ENCODE measurements at regions not wholly inside any gene's neighbourhood (a gene's known extent, or its start where the extent isn't known, plus 50 kb on each side); places are given as distances from the start of the nearest gene placed in this dataset.

GRCh38 chr18:51867767-51868166 is 472.2 kb upstream of the DCC start:
- TF ChIP-seq ARNTL (CRISPR knock-in tag; IDR thresholded peaks at IDR 0.05; ENCODE audit: borderline replicate concordance, low read depth) (no peak), TSHZ2 (CRISPR knock-in tag; IDR thresholded peaks at IDR 0.05) (no peak), ZC3H10 (CRISPR knock-in tag; IDR thresholded peaks at IDR 0.05) (no peak), BACH2 (CRISPR knock-in tag; IDR thresholded peaks at IDR 0.05; ENCODE audit: borderline replicate concordance) (no peak), CSDC2 (CRISPR knock-in tag; IDR thresholded peaks at IDR 0.05) (no peak), SNAI2 (CRISPR knock-in tag; IDR thresholded peaks at IDR 0.05) (no peak), PPARA (CRISPR knock-in tag; IDR thresholded peaks at IDR 0.05; ENCODE audit: borderline replicate concordance) (no peak), TOX (CRISPR knock-in tag; IDR thresholded peaks at IDR 0.05; ENCODE audit: borderline replicate concordance) (no peak), OSR1 (CRISPR knock-in tag; IDR thresholded peaks at IDR 0.05) (no peak), ZNF70 (CRISPR knock-in tag; IDR thresholded peaks at IDR 0.05) (no peak), GLIS3 (CRISPR knock-in tag; IDR thresholded peaks at IDR 0.05) (no peak), ESRRG (CRISPR knock-in tag; IDR thresholded peaks at IDR 0.05) (no peak)
- TF ChIP-seq, protein P1, sequence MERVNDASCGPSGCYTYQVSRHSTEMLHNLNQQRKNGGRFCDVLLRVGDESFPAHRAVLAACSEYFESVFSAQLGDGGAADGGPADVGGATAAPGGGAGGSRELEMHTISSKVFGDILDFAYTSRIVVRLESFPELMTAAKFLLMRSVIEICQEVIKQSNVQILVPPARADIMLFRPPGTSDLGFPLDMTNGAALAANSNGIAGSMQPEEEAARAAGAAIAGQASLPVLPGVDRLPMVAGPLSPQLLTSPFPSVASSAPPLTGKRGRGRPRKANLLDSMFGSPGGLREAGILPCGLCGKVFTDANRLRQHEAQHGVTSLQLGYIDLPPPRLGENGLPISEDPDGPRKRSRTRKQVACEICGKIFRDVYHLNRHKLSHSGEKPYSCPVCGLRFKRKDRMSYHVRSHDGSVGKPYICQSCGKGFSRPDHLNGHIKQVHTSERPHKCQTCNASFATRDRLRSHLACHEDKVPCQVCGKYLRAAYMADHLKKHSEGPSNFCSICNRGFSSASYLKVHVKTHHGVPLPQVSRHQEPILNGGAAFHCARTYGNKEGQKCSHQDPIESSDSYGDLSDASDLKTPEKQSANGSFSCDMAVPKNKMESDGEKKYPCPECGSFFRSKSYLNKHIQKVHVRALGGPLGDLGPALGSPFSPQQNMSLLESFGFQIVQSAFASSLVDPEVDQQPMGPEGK (CRISPR knock-in tag; IDR thresholded peaks at IDR 0.05; ENCODE audit: borderline replicate concordance) = no peak
- TF ChIP-seq, protein P2, sequence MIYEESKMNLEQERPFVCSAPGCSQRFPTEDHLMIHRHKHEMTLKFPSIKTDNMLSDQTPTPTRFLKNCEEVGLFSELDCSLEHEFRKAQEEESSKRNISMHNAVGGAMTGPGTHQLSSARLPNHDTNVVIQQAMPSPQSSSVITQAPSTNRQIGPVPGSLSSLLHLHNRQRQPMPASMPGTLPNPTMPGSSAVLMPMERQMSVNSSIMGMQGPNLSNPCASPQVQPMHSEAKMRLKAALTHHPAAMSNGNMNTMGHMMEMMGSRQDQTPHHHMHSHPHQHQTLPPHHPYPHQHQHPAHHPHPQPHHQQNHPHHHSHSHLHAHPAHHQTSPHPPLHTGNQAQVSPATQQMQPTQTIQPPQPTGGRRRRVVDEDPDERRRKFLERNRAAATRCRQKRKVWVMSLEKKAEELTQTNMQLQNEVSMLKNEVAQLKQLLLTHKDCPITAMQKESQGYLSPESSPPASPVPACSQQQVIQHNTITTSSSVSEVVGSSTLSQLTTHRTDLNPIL (CRISPR knock-in tag; IDR thresholded peaks at IDR 0.05; ENCODE audit: low read depth) = no peak
- TF ChIP-seq, protein P3, sequence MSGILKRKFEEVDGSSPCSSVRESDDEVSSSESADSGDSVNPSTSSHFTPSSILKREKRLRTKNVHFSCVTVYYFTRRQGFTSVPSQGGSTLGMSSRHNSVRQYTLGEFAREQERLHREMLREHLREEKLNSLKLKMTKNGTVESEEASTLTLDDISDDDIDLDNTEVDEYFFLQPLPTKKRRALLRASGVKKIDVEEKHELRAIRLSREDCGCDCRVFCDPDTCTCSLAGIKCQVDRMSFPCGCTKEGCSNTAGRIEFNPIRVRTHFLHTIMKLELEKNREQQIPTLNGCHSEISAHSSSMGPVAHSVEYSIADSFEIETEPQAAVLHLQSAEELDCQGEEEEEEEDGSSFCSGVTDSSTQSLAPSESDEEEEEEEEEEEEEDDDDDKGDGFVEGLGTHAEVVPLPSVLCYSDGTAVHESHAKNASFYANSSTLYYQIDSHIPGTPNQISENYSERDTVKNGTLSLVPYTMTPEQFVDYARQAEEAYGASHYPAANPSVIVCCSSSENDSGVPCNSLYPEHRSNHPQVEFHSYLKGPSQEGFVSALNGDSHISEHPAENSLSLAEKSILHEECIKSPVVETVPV (CRISPR knock-in tag; IDR thresholded peaks at IDR 0.05) = no peak
- no peak for ATAC-seq

GRCh38 chr18:51878724-51879123 is 461.3 kb upstream of the DCC start:
- TF ChIP-seq CSDC2 (CRISPR knock-in tag; IDR thresholded peaks at IDR 0.05) (no peak), ESRRG (CRISPR knock-in tag; IDR thresholded peaks at IDR 0.05) (no peak), TSHZ2 (CRISPR knock-in tag; IDR thresholded peaks at IDR 0.05) (no peak), RARB (CRISPR knock-in tag; IDR thresholded peaks at IDR 0.05) (no peak), PPARA (CRISPR knock-in tag; IDR thresholded peaks at IDR 0.05; ENCODE audit: borderline replicate concordance) (no peak), ZNF8 (CRISPR knock-in tag; IDR thresholded peaks at IDR 0.05) (no peak), ZNF70 (CRISPR knock-in tag; IDR thresholded peaks at IDR 0.05) (no peak), ISL1 (CRISPR knock-in tag; IDR thresholded peaks at IDR 0.05) (no peak)
- no peak for ATAC-seq

GRCh38 chr18:51879329-51879728 is 460.7 kb upstream of the DCC start:
- ATAC-seq = no peak
- no peak for TF ChIP-seq CSDC2 (CRISPR knock-in tag; IDR thresholded peaks at IDR 0.05)
- TF ChIP-seq, protein P2 (CRISPR knock-in tag; IDR thresholded peaks at IDR 0.05; ENCODE audit: low read depth) = no peak
- TF ChIP-seq ZC3H10 (CRISPR knock-in tag; IDR thresholded peaks at IDR 0.05) = no peak
- TF ChIP-seq ZFP3 (CRISPR knock-in tag; IDR thresholded peaks at IDR 0.05) = no peak
- TF ChIP-seq ISL1 (CRISPR knock-in tag; IDR thresholded peaks at IDR 0.05) = no peak
- no peak for TF ChIP-seq GLIS3 (CRISPR knock-in tag; IDR thresholded peaks at IDR 0.05)
- TF ChIP-seq BACH2 (CRISPR knock-in tag; IDR thresholded peaks at IDR 0.05; ENCODE audit: borderline replicate concordance) = no peak
- TF ChIP-seq TOX (CRISPR knock-in tag; IDR thresholded peaks at IDR 0.05; ENCODE audit: borderline replicate concordance) = no peak
- no peak for TF ChIP-seq SNAI2 (CRISPR knock-in tag; IDR thresholded peaks at IDR 0.05)
- no peak for TF ChIP-seq ZFP30 (CRISPR knock-in tag; IDR thresholded peaks at IDR 0.05)
- no peak for TF ChIP-seq TSHZ2 (CRISPR knock-in tag; IDR thresholded peaks at IDR 0.05)
- no peak for TF ChIP-seq RARB (CRISPR knock-in tag; IDR thresholded peaks at IDR 0.05)
- no peak for TF ChIP-seq TCF4 (CRISPR knock-in tag; IDR thresholded peaks at IDR 0.05; ENCODE audit: borderline replicate concordance)
- no peak for TF ChIP-seq PPARA (CRISPR knock-in tag; IDR thresholded peaks at IDR 0.05; ENCODE audit: borderline replicate concordance)
- TF ChIP-seq ARNTL (CRISPR knock-in tag; IDR thresholded peaks at IDR 0.05; ENCODE audit: borderline replicate concordance, low read depth) = no peak
- no peak for TF ChIP-seq ZNF565 (CRISPR knock-in tag; conservative IDR thresholded peaks at IDR 0.05; ENCODE audit: low read depth)
- no peak for TF ChIP-seq OSR1 (CRISPR knock-in tag; IDR thresholded peaks at IDR 0.05)
- TF ChIP-seq ZNF70 (CRISPR knock-in tag; IDR thresholded peaks at IDR 0.05) = no peak

Data from SK-N-SH treated with all-trans-retinoic acid at 6 μM for 48 hours (cell line).